Naive B cell (primary cell): ENCODE measurements at regions not wholly inside any gene's neighbourhood (a gene's known extent, or its start where the extent isn't known, plus 50 kb on each side); places are given as distances from the start of the nearest gene placed in this dataset.
"Not testable (repeated sequence)": the region's sequence is repeated elsewhere in the genome, so short reads cannot be mapped to it uniquely, and the experiment has no call there.

Source experiments
- ATAC-seq, 2 donors: fragments of 150-1000 bp; cut with Tn5 transposase; 2 replicates each; pipeline ENCODE4 v1.10.0; 2021; ENCODE audit warnings: low read depth in 2 of 2, mild to moderate bottlenecking in 2 of 2, moderate library complexity in 2 of 2
- DNase-seq: peaks from one replicate; pipeline ENCODE4 v3.0.0; 2022
- H3K27ac Mint-ChIP-seq, 6 donors: one replicate each; pipeline ENCODE4 v1.8.0; 2020 to 2022; ENCODE audit warnings: mild to moderate bottlenecking in 6 of 6, mixed read lengths in 6 of 6, moderate library complexity in 5 of 6, inconsistent platforms in 2 of 6
- H3K27me3 Mint-ChIP-seq, 3 donors: one replicate each; pipeline ENCODE4 v1.8.0; 2021 to 2022; ENCODE audit warnings: mixed read lengths in 3 of 3, mild to moderate bottlenecking in 1 of 3
- H3K36me3 Mint-ChIP-seq, 2 donors: one replicate each; pipeline ENCODE4 v1.8.0; 2020 to 2022; ENCODE audit warnings: mixed read lengths in 2 of 2, inconsistent platforms in 1 of 2, mild to moderate bottlenecking in 1 of 2
- H3K4me1 Mint-ChIP-seq, 3 donors: one replicate each; pipeline ENCODE4 v1.8.0; 2020 to 2022; ENCODE audit warnings: mixed read lengths in 3 of 3, inconsistent platforms in 1 of 3, mild to moderate bottlenecking in 1 of 3, moderate library complexity in 1 of 3
- H3K4me3 Mint-ChIP-seq, 8 donors: one replicate each; pipeline ENCODE4 v1.8.0; 2020 to 2022; ENCODE audit warnings: mild to moderate bottlenecking in 8 of 8, mixed read lengths in 8 of 8, moderate library complexity in 8 of 8, inconsistent platforms in 2 of 8
- H3K9me3 Mint-ChIP-seq, 7 donors: one replicate each; pipeline ENCODE4 v1.8.0; 2020 to 2022; ENCODE audit warnings: mixed read lengths in 7 of 7, mild to moderate bottlenecking in 5 of 7, inconsistent platforms in 2 of 7, moderate library complexity in 1 of 7

GRCh38 chr9:83116026-83116425 lies 53.1 kb upstream of the RASEF start:
- no peak for ATAC-seq
- Mint-ChIP-seq H3K27ac (no peak overlapping the region), H3K36me3 (peaks cover 8 to 12% of the 10 kb centered on the region in 2 donors), H3K4me3 (no peak overlapping the region), H3K4me1 (no peaks in the 10 kb centered on the region), H3K27me3 (no peaks in the 10 kb centered on the region), H3K9me3 (peaks cover 5 to 29% (median 24%) of the 10 kb centered on the region in 7 donors)
- no peak for DNase-seq

DNA sequence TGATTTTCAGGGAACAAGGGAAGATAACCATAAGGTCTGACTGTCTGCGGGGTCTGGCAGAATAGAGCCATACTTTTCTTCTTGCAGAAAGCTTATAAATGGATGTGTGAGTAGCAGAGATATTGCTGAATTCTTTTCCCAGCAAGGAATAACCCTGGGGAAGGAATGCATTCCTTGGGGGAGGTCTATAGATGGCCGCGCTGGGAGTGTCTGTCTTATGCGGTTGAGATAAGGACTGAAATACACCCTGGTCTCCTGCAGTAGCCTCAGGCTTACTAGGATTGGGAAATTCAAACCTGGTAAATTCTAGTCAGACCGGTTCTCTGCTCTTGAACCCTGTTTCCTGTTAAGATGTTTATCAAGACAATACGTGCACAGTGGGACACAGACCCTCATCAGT lies 50.5 kb upstream of the RASEF start:
- H3K4me3 Mint-ChIP-seq, H3K27ac Mint-ChIP-seq: not testable (repeated sequence)

More for the DNA sequence above, 50.5 kb upstream of the RASEF start:
- Mint-ChIP-seq H3K36me3 (peaks cover 8 to 12% of the 10 kb centered on the region in 2 donors), H3K9me3 (peaks cover 5 to 34% (median 23%) of the 10 kb centered on the region in 7 donors)
- not testable (repeated sequence) for DNase-seq, H3K4me1 Mint-ChIP-seq, ATAC-seq, H3K27me3 Mint-ChIP-seq
